ENCODE measurements at regions not wholly inside any gene's neighbourhood (a gene's known extent, or its start where the extent isn't known, plus 50 kb on each side); places are given as distances from the start of the nearest gene placed in this dataset.
"Not testable (repeated sequence)": the region's sequence is repeated elsewhere in the genome, so short reads cannot be mapped to it uniquely, and the experiment has no call there.

DNA sequence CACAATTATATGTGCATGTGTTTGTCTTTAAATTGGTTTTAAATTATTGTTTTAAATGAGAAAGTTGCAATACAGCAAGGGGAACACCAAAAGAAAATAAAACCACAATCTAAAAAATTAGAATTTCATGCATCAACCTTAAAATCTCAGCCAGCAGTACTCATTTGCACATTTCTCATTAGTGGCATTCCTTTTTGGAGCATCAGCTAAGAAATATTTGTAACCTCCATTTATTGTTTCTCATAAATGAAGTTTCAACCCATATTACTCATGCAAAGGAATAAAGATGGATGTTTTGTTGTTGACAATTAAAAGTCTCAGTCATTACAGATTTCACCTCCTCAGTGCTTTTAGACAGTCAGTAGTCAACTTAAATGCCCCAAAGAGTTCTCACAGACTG, 160.1 kb downstream of the TBX15 start:
- ATAC-seq, result no peak
- intact Hi-C loops (cut with micrococcal nuclease), result no loop called here
- no peak for DNase-seq

DNA sequence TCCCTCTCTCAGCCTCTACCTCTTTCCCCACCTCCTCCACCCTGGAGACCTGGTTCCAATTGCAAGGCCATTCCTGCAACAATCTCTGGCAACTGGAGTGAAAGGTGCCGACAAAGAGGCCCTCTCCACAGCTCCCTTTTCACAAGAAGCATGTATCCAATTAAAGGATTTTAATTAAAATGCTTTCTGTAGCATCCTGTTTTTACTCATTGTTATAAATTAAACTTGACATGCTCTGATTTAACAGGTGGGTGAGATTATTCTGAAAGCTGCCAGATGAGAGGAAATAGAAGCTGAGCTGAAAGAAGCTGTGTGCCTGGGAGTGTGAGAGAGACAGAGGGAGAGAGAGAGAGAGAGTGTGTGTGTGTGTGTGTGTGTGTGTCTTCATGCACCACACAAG, 160.5 kb downstream of the TBX15 start:
- intact Hi-C loops (cut with micrococcal nuclease), result no loop called here

DNA sequence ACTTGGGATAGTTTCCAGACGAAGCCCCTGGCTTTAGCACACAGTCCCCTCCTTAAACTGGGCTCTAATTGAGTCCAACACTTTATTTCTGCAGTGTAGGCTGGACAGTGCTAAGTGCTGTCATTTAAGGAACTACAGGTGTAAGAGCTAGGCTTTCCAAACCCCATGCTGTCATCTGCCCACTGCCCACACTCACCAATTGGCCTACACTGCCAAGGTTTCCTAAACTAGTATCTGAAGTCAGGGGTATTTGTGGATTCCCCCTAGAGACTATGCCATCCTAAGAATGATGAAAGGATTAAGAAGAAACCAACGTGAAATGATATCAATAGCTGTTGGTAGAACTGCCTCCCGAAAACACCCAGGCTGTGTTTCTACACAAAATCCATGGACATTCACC, 160.9 kb downstream of the TBX15 start:
- intact Hi-C loops (cut with micrococcal nuclease), result no loop called here
- ATAC-seq (no peak), DNase-seq (no peak)

More for the DNA sequence above, 160.5 kb downstream of the TBX15 start:
- DNase-seq (no peak), ATAC-seq (no peak)

DNA sequence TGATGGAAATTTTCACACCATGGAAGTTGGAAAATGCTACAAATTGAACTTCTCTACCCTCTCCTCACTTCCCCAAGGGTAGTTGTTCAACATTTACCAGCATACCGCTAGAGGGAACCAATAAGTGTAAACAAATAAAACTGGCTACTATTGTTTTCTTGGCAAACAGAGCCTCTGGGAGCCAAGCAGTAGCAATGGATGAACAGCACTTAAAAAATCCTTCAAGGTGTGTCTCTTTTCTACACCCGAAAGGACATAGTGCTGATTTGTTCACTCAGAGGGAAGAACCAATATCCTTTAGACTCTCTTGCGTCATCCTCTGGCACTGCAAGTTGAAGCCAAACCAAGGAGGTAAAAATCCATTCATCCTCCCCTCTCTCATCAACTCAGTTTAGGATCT, 161.5 kb downstream of the TBX15 start:
- intact Hi-C loops (cut with micrococcal nuclease), result no loop called here
- ATAC-seq (no peak), DNase-seq (no peak)

DNA sequence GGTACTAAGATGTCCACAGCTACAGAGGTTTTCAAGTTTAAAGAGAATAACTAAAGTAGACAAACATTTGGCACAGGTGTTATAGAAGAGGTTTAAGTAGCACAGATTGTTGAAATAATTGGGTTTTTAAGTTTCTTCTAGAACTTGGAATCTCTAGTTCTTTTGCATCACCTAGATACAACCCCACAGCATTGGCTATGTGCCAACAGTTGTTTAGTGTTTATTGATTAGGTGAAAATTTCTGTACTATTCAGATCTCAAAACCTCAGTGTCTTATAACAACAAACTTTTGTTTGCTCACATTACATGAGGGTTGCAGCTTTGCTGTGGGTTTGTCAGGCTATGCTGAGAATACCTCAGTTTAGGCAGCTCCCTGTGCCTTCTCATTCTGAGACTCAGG, 162.5 kb downstream of the TBX15 start:
- DNase-seq, result no peak
- no peak for ATAC-seq
- intact Hi-C loops (cut with micrococcal nuclease), result no loop called here

DNA sequence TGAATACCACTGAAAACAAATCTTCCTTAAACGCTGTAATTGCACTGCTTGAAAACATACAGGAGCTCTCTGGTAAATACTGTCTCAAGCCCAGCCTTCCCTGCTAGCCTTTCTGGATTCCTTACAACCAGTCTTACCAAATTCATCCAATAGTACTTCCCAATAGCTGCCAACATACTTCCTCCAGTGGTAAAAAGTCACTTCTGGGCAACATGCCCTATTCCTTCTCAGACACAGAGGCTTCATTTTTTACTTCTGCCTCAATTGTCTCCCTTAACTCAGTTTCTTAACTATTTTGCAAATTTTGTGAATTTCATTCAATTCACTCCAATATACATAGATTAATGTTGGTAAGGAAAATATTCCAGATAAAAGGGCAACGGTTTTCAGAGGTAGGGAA, 166.3 kb downstream of the TBX15 start:
- DNase-seq (no peak), ATAC-seq (no peak)
- intact Hi-C loops (cut with micrococcal nuclease), result no loop called here

DNA sequence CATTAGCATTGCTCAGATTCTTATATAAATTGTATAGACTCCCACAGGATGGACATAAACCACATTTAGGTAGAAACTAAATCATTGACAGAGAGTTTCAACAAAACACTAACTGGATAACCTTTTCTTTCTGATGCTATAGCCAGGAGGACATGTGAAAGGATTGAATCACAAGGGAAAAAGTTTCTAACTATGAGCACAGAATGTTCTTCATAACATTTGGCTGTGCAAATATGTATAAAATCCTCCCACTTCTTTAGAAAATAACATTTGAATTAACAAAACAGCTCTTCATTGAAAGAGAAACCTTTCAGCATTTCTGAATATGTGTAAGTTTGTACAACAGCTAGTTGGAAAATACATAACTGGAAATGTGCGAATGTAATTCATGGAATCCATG, 167.3 kb downstream of the TBX15 start:
- ATAC-seq (no peak), DNase-seq (no peak)
- intact Hi-C loops (cut with micrococcal nuclease), result no loop called here

DNA sequence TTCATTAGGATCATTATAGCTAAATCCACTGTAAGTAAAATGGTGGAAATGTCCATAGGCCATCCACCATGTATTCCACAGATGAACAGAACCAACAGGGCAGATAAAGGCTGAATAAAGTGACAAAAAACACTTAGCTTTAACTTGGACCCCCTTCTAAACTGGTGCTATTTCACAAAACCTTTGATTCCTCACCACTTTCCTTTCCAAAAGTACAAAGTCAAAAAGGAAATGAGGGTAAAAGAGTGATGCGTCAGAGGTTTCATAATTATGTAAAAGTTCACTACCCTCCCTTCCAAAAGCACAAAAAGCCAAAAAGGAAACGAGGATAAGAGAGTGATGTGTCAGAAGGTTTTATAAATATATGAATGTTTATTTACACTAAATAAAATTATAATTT, 172.2 kb downstream of the TBX15 start:
- intact Hi-C loops (cut with micrococcal nuclease), result no loop called here
- ATAC-seq (no peak), DNase-seq (no peak)

DNA sequence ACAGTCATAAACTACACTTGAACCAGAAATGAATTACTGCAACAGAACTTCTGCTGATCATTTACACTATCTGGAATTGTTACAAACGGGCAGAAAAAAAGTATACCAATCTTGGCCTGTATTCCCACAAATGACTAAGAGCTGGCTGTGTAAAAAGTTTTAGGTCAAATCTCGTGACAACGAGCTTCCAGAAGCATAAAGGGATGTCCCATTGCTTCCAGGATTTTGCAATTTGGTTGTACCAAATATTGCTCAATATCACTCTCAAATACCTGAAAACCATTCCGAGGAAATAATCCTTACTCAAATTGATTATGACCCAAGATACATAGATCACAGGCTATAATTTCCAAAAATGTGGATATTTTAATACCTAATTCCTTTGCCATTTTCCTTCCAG, 175.6 kb downstream of the TBX15 start:
- intact Hi-C loops (cut with micrococcal nuclease), result no loop called here
- no peak for DNase-seq

DNA sequence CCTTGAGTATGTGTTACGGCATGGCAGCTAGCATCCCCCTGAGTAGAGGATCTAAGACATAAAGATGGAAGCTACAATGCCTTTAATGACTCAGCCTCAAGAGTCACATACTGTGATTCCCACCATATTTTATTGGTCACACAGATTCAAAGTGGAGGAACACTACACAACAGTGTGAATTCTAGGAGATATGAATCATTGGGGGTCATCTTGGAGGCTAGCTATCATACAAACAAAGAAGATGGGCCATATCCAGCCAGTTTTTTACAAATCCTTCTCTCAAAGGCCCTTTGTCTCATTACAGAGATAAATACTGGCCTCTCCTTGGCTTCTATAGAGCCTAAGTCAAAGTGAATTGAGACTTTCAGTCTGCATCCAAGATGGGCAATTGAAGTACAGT, 177.0 kb downstream of the TBX15 start:
- ATAC-seq (no peak), DNase-seq (no peak)
- intact Hi-C loops (cut with micrococcal nuclease), result no loop called here

More for the DNA sequence above, 175.6 kb downstream of the TBX15 start:
- no peak for ATAC-seq

DNA sequence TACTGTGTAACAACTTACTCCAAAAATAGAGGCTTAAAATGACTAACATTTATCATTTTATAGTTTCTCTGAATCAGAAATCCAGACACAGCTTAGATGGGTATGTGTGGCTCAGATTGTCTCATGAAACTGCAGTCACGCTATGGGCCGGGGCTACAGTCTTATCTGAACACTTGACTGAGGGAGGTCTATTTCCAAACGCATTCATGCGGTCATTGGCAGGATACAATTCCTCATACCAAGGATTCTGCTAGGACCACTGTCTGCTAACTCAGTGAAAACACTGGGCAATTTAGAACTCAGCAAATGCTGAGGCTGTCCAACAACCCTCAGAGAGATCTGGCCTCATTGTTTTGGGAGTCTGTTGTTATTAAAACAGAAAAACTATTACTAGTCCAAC, 178.6 kb downstream of the TBX15 start:
- intact Hi-C loops (cut with micrococcal nuclease), result no loop called here
- ATAC-seq, result no peak
- no peak for DNase-seq

DNA sequence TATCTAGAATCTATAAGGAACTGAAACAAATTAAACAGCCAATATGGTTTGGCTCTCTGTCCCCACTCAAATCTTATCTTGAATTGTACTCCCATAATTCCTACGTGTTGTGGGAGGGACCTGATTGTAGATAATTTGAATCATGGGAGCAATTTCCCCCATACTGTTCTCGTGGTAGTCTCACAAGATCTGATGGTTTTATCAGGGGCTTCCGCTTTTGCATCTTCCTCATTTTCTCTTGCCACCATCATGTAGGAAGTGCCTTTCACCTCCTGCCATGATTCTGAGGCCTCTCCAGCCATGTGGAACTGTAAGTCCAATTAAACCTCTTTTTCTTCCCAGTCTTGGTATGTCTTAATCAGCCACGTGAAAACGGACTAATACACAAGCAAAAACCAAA, 185.0 kb downstream of the TBX15 start:
- intact Hi-C loops (cut with micrococcal nuclease); ATAC-seq; DNase-seq: not testable (repeated sequence)

DNA sequence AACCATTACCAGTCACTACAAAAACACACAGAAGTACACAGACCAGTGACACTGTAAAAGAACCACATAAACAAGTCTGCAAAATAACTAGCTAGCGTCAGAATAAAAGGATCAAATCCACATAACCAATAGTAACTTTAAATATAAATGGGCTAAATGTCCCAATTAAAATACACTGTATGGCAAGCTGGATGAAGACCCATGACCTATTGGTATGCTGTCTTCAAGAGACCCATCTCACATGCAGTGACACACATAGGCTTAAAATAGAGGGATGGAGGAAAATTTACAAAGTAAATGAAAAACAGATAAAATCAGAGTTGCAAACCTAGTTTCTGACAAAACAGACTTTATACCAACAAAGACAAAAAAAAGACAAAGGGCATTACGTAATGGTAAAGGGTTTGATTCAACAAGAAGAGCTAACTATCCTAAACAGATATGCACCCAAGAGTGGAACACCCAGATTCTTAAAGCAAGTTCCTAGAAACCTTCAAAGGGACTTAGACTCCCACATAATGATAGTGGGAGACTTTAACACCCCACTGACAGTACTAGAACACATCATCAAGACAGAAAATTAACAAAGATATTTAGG, 196.9 kb downstream of the TBX15 start:
- intact Hi-C loops (cut with micrococcal nuclease), result no loop called here
- DNase-seq (no peak), ATAC-seq (no peak)

DNA sequence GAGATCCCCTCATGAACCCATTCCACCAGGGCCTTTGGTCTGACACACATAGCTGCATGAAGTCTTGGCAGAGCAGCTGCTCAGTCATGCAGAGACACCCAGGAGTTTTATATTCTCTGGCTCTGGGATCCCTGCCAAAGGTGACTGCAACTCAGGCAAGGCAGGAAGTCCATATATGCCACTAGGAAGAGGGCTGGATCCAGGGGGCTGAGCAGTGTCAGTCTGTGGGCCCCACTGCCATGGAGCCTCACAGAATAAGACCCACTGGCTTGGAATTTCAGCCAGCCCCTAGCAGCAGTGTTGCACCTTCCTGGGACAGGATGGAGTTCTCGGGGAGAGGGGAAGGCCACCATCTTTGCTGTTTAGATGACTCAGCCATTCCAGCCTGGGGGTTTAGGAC, 199.7 kb downstream of the TBX15 start:
- ATAC-seq, result no peak
- DNase-seq, result no peak
- intact Hi-C loops (cut with micrococcal nuclease), result no loop called here

DNA sequence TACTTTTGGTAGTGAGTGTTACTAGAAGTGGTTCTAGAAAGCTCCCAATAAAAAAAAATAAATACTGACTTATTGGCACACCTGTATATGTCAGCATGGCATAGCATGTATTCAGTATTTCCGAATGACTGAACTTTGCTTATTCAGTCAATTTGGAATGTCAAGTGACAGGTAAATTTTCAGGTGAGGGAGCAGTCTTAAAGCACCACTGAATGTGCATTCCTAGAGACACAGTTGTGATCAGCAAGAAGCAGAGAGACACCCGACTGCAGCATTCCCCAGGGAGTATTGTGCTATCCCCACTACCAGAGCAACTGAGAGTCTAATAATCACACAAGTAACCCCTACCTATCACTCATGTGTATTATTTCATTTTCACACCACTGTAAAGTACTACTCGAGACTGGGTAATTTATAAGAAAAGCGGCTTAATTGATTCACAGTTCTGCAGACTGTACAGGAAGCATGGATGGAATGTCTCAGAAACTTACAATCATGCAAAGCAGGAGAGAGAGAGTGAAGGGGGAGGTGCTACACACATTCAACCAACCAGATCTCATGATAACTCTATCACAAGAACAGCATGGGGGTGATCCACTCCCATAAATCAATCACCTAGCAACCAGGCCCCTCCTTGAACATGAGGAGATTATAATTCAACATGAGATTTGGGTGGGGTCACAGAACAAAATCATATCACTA, 201.5 kb downstream of the TBX15 start:
- ATAC-seq, result no peak
- DNase-seq, result no peak

DNA sequence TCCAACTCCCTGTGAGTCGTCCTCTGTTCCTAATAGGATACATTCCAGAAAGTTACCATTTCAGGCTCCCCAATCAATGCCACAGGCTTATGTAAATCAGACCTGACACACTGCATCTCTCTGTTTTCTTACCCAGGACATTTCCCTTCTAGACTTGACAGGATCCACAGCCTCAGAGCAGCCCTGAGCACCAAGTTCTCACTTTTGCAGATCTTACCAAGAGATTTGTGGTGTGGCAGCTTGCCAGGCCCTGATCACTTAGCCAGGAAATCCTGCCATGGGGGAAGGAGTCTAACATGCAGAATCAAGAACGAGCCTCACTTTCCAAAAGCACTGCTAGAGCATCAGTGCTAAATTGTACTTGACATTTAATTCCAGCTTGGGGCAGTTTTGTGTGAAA, 202.9 kb downstream of the TBX15 start:
- no peak for DNase-seq

More for the DNA sequence above, 201.5 kb downstream of the TBX15 start:
- intact Hi-C loops (cut with micrococcal nuclease), result no loop called here

DNA sequence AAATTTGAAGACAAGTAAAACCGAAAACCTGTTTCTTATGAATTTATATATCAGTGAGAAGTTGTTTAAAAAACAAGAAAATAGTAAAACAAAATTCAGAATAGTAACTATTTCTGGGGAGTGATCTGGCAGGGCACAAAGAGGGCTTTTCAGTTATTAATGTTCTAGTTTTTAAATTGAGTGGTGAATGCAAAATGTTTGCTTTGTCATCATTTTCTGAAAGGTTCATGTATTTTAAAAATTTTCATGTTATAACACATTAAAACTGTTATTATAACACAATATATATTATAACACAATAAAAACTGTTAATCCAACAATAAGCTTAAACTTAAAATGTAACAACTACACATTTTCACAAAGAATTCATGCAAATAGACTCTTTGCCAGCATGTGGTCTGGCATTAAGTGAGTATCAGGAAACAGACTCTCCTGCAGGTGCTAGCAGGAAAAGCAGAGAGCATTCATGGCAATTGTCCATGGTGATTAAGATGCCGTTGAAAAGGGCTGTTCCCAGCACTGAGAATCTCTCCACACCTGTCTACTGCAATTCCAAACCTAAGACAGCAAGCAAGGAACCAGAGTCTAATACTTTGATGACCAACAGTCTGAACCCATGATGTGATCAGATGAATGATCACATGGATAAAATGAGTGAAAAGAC, 204.9 kb downstream of the TBX15 start:
- intact Hi-C loops (cut with micrococcal nuclease), result no loop called here
- ATAC-seq (no peak), DNase-seq (no peak)

More for the DNA sequence above, 202.9 kb downstream of the TBX15 start:
- no peak for ATAC-seq
- intact Hi-C loops (cut with micrococcal nuclease), result no loop called here

DNA sequence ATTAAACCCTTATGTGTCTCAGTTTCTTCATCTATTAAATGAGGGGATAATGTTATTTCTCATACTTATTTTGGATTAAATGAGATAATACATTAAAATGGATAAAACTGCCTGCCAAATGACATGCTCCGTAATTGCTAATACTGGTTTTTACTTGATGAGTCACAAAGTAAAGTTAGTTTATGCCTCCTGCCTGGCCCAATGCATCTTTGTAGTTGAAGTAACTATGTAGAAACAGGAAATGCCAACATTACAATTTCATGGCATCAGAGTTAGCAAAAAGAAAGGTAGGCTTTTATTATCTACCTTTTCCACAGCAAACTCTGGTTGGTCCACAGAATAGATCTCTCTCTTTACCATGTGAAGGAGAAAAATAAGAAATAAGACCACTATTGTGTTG, 214.5 kb downstream of the TBX15 start:
- no peak for DNase-seq
- no peak for ATAC-seq
- intact Hi-C loops (cut with micrococcal nuclease), result no loop called here

DNA sequence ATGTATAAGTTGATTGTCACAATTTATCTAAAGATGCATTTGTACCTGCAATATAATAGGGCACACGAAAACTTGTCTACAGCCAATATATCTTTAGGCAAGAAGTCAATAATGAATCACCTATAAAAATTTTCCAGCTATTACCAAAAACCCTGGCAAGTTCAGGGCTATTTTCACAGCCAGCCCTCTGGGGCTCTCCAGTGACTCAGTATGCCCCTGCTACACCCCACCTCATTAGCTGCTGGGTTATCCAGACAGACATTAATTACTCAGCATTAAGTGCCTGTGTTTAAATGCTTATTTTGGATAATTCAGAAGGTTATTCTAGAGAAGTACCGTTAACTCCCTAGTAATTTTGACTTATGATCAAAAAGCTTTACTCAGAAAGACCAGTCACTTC, 220.2 kb downstream of the TBX15 start:
- no peak for DNase-seq
- intact Hi-C loops (cut with micrococcal nuclease), result no loop called here
- no peak for ATAC-seq

DNA sequence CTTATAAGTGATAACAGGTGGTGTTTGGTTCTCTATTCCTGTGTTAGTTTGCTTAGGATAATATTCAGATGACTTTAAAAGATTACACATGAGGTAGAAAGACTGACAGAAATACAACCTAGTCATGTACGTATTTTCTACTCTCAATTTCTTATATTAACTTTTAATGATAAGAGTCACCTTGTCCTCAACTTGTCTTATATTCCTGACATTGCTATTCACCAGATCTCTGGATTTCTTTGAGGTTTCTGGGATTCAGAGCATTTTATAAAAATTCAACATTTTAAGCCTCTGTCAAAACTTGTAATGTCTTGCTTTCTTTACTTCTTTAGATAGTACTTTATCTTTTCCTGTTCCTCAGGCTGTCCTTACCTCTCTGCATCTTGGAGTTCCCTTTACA, 234.2 kb downstream of the TBX15 start:
- ATAC-seq (no peak), DNase-seq (no peak)
- intact Hi-C loops (cut with micrococcal nuclease), result no loop called here

DNA sequence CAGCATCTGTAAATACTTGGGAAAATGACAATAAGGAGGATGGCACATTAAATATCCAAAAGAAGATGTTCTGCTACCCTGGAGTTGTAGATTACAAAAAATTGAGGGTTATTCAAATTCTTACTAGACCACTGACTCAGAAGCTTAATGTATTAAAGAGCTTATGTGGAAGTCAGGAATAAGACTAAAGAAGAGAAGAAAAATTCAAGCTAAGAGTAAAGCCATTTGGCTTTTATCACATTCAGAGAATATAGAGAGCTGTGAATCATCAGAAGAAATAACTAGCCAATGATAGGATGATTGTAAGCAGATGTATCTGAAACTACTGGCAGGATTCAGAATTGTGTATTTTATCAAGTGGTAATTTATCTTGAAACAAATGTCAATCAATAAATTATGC, 237.0 kb downstream of the TBX15 start:
- ATAC-seq (no peak), DNase-seq (no peak)
- intact Hi-C loops (cut with micrococcal nuclease), result no loop called here
